K562 (cell line): ENCODE measurements at regions not wholly inside any gene's neighbourhood (a gene's known extent, or its start where the extent isn't known, plus 50 kb on each side); places are given as distances from the start of the nearest gene placed in this dataset.

Experiments
- ATAC-seq: fragments of 200-7000 bp; cut with Tn5 transposase; 3 replicates; pipeline ENCODE4 v1.9.1; 2020; ENCODE audit warnings: moderate library complexity
- BruUV-seq: library from RNA; stranded (reverse); fragments of 400-500 nt; replicated peaks from 2 replicates; lab custom pipeline; 2021; lab: Mats Ljungman, UMichigan
- CTCF ChIA-PET: fragments of 300-600 bp; formaldehyde crosslinking; extraction: SDS; loops from one replicate; lab custom pipeline; 2021; ENCODE audit warnings: low intra/inter-chr PET ratio; lab: Yijun Ruan, JAX
- POLR2A ChIA-PET: fragments of 300-600, 350-650 bp; sonication (Branson Sonifier 250); formaldehyde crosslinking; extraction: SDS; loops from one replicate; lab custom pipeline; 2021; ENCODE audit warnings: antibody characterized with exemption, inconsistent platforms; lab: Yijun Ruan, JAX
- DNase-seq, 4 experiments: peaks; one replicate each; pipeline versions ENCODE4 v3.0.0 to v3.0.0-alpha.2; 2011 to 2018; ENCODE audit warnings: low spot score in 3 of 4, mixed read lengths in 3 of 4; ENCODE audit errors: extremely low read depth in 1 of 4
- FAIRE-seq: peaks from 2 replicates; lab custom pipeline; 2011; peaks lifted over from hg19 to GRCh38; lab: Jason Lieb, UNC
- H2AFZ ChIP-seq: 2 replicates; pipeline ENCODE4 v1.6.0; 2011; ENCODE audit warnings: low read depth, low read length, control low read depth, inconsistent platforms
- H3K27ac ChIP-seq: fragments of 200-600 bp; 3 replicates; pipeline ENCODE4 v1.8.0; 2011; ENCODE audit warnings: low read depth, mild to moderate bottlenecking, control low read depth, inconsistent platforms, low read length, moderate library complexity, mixed read lengths; ENCODE audit errors: extremely low read depth
- H3K27me3 ChIP-seq, 2 experiments: fragments of 300-600 bp in 1 of 2; 2 replicates in 1 of 2; 3 replicates in 1 of 2; pipeline versions ENCODE4 v1.6.0 to v1.8.0; 2011; ENCODE audit warnings: inconsistent platforms in 2 of 2, low read length in 2 of 2, mild to moderate bottlenecking in 1 of 2, mixed read lengths in 1 of 2, moderate library complexity in 1 of 2; ENCODE audit not compliant: control insufficient read depth in 2 of 2, insufficient read depth in 2 of 2
- H3K36me3 ChIP-seq: fragments of 300-600 bp; 3 replicates; pipeline ENCODE4 v1.8.0; 2011; ENCODE audit warnings: mild to moderate bottlenecking, low read length, inconsistent platforms; ENCODE audit not compliant: control insufficient read depth, insufficient read depth
- H3K4me1 ChIP-seq, 2 experiments: fragments of 200-600 bp in 1 of 2; replicated peaks in 1 of 2; 2 replicates in 1 of 2; 3 replicates in 1 of 2; pipeline versions ENCODE4 v1.5.1 to v1.8.0; 2011; ENCODE audit warnings: inconsistent platforms in 2 of 2, low read length in 2 of 2, mild to moderate bottlenecking in 1 of 2, mixed read lengths in 1 of 2, moderate library complexity in 1 of 2; ENCODE audit not compliant: control insufficient read depth in 2 of 2, insufficient read depth in 2 of 2
- H3K4me2 ChIP-seq: 2 replicates; pipeline ENCODE4 v1.6.1; 2011; ENCODE audit warnings: low read length, control low read depth, inconsistent platforms, mixed read lengths; ENCODE audit not compliant: insufficient read depth
- H3K4me3 ChIP-seq: fragments of 200-600 bp; sonication (generic), shearing (Covaris generic); 2 replicates; pipeline ENCODE4 v1.5.1; 2016; ENCODE audit warnings: control low read depth, inconsistent platforms
- H3K79me2 ChIP-seq: fragments of 200-600 bp; 3 replicates; pipeline ENCODE4 v1.8.0; 2011; ENCODE audit warnings: low read length, inconsistent platforms; ENCODE audit not compliant: control insufficient read depth, insufficient read depth
- H3K9ac ChIP-seq, 2 experiments: 2 replicates each; pipeline versions ENCODE4 v1.6.0 to v1.6.1; 2011; ENCODE audit warnings: low read depth in 2 of 2, low read length in 2 of 2, control low read depth in 1 of 2, inconsistent platforms in 1 of 2, mild to moderate bottlenecking in 1 of 2, mixed read lengths in 1 of 2; ENCODE audit not compliant: insufficient read depth in 1 of 2
- H3K9me1 ChIP-seq: one replicate; pipeline ENCODE4 v1.6.0; 2011; ENCODE audit warnings: inconsistent platforms, mild to moderate bottlenecking, low read length, moderate library complexity; ENCODE audit not compliant: control insufficient read depth, insufficient read depth
- H3K9me3 ChIP-seq: replicated peaks from 2 replicates; pipeline ENCODE4 v1.5.1; 2011; ENCODE audit warnings: low read depth, low read length, inconsistent platforms; ENCODE audit not compliant: control insufficient read depth, insufficient read depth
- H4K20me1 ChIP-seq: replicated peaks from 2 replicates; pipeline ENCODE4 v1.6.1; 2011; ENCODE audit warnings: low read length, inconsistent platforms, mixed read lengths; ENCODE audit not compliant: control insufficient read depth, insufficient read depth
- C11orf30 ChIP-seq: fragments of 450-650 bp; IDR thresholded peaks from 2 replicates; pipeline ENCODE4 v1.6.1; 2016; ENCODE audit warnings: low read depth, mild to moderate bottlenecking
- EP400 ChIP-seq: fragments of 450-650 bp; IDR thresholded peaks from 2 replicates; pipeline ENCODE4 v1.6.1; 2017; ENCODE audit warnings: antibody characterized with exemption, mild to moderate bottlenecking, moderate library complexity
- MAFG ChIP-seq: fragments of 450-650 bp; conservative IDR thresholded peaks from 2 replicates; pipeline ENCODE4 v1.6.1; 2016; ENCODE audit warnings: missing genetic modification characterization, missing compliant biosample characterization
- NUFIP1 ChIP-seq: fragments of 450-650 bp; IDR thresholded peaks from 2 replicates; pipeline ENCODE4 v1.6.1; 2018; ENCODE audit not compliant: partially characterized antibody
- OTX1 ChIP-seq: fragments of 450-650 bp; formaldehyde crosslinking; IDR thresholded peaks from 2 replicates; pipeline ENCODE4 v1.4.0; 2022; ENCODE audit warnings: mild to moderate bottlenecking
- ZNF316 ChIP-seq: fragments of 450-650 bp; IDR thresholded peaks from 2 replicates; pipeline ENCODE4 v1.6.1; 2016
- WGBS: fragments of 100-300 bp; shearing (Covaris generic); methylation state at CpG from one replicate; pipeline ENCODE4 v1.1.6; 2016; ENCODE audit warnings: low coverage, mixed read lengths; ENCODE audit not compliant: insufficient coverage; ENCODE audit errors: missing lambda C conversion rate; 5-methylcytosine and 5-hydroxymethylcytosine counted together
- in situ Hi-C: fragments of 300-500 bp; cut with MboI; formaldehyde crosslinking; loops from 4 replicates; pipeline ENCODE4 v1.15.0; 2018; ENCODE audit warnings: inconsistent platforms, mixed read lengths
- intact Hi-C: fragments of 100-400 bp; cut with micrococcal nuclease; formaldehyde crosslinking; loops from 2 replicates; pipeline ENCODE4 v1.14.2; 2022
- TF ChIP-seq, protein P1 (sequence below): fragments of 150-350 bp; conservative IDR thresholded peaks from 2 replicates; pipeline ENCODE4 v1.6.1; 2014; ENCODE audit warnings: low read length

DNA sequence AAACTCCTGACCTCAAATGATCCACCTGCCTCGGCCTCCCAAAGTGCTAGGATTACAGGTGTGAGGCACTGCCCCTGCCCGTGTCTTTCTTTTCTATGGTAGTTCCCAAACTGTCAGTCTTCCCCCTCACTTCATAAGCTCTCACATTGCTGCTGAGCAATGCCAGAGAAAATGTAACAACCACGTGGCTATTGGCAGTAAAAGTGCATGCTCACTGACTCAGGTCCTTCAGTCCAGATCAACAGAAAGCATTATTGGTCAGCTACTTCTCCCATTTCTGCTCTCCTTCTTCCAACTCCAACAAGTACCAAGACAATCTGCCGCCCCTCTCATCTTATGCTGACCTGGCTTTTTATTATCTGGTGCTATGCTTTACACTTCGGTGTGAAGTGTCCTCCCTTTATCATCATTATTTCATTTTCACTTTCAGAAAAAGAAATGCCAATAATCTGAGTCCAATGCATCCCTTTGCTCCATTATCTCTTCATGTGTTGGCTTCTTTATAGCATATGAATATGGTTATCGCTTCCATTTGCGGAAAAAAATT lies 133.8 kb upstream of the UGT8 start:
- FAIRE-seq: no peak
- H3K4me3 ChIP-seq: no peak overlapping the region
- no peaks in the 10 kb centered on the region for H3K27me3 ChIP-seq
- H3K4me2 ChIP-seq: no peak overlapping the region
- no peaks in the 10 kb centered on the region for H3K4me1 ChIP-seq
- no peak for ATAC-seq
- H3K9ac ChIP-seq: no peak overlapping the region
- H3K9me1 ChIP-seq: no peaks in the 10 kb centered on the region
- no peaks in the 10 kb centered on the region for H3K9me3 ChIP-seq
- ChIA-PET CTCF (no interaction called here), POLR2A (no interaction called here)
- intact Hi-C loops: no loop called here
- DNase-seq: no peak
- H3K36me3 ChIP-seq: no peaks in the 10 kb centered on the region
- in situ Hi-C loops: no loop called here
- no peak overlapping the region for H2AFZ ChIP-seq
- no peaks in the 10 kb centered on the region for H4K20me1 ChIP-seq
- no peak overlapping the region for H3K27ac ChIP-seq
- no peaks in the 10 kb centered on the region for H3K79me2 ChIP-seq
- TF ChIP-seq MAFG (peak; percentile 41), OTX1 (CRISPR knock-in tag) (no peak), NUFIP1 (no peak), ZNF316 (peak; percentile 50; the same call in 1 of the 2 replicates), EP400 (no peak), C11orf30 (peak; percentile 25; the same call in 1 of the 2 replicates)
- TF ChIP-seq, protein P1, sequence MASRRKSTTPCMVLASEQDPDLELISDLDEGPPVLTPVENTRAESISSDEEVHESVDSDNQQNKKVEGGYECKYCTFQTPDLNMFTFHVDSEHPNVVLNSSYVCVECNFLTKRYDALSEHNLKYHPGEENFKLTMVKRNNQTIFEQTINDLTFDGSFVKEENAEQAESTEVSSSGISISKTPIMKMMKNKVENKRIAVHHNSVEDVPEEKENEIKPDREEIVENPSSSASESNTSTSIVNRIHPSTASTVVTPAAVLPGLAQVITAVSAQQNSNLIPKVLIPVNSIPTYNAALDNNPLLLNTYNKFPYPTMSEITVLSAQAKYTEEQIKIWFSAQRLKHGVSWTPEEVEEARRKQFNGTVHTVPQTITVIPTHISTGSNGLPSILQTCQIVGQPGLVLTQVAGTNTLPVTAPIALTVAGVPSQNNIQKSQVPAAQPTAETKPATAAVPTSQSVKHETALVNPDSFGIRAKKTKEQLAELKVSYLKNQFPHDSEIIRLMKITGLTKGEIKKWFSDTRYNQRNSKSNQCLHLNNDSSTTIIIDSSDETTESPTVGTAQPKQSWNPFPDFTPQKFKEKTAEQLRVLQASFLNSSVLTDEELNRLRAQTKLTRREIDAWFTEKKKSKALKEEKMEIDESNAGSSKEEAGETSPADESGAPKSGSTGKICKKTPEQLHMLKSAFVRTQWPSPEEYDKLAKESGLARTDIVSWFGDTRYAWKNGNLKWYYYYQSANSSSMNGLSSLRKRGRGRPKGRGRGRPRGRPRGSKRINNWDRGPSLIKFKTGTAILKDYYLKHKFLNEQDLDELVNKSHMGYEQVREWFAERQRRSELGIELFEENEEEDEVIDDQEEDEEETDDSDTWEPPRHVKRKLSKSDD: no peak
- WGBS: 3% methylated on average over 7 of the region's 7 CpGs
- BruUV-seq: no TSS peak
